GM18519 (cell line): ENCODE measurements at regions not wholly inside any gene's neighbourhood (a gene's known extent, or its start where the extent isn't known, plus 50 kb on each side); places are given as distances from the start of the nearest gene placed in this dataset.
A peak's percentile ranks its signal among the peaks of the same experiment; 100 is the strongest.

ENCODE experiments used
- ATAC-seq: cut with Tn5 transposase; IDR thresholded peaks from one replicate; pipeline ENCODE4 v1.9.1; 2021; ENCODE audit warnings: mild to moderate bottlenecking, moderate library complexity; ENCODE audit not compliant: unreplicated experiment, low FRiP score

GRCh38 chr12:24127919-24128721, 178.7 kb upstream of the SOX5 start:
- ATAC-seq: peak; percentile 90

GRCh38 chr12:24125280-24125679, 175.8 kb upstream of the SOX5 start:
- ATAC-seq: no peak

GRCh38 chr12:24121911-24122310, 172.4 kb upstream of the SOX5 start:
- no peak for ATAC-seq

GRCh38 chr12:24118668-24119067, 169.2 kb upstream of the SOX5 start:
- no peak for ATAC-seq

GRCh38 chr12:24116548-24116947, 167.1 kb upstream of the SOX5 start:
- ATAC-seq: no peak

GRCh38 chr12:24113701-24114100, 164.2 kb upstream of the SOX5 start:
- ATAC-seq: no peak

GRCh38 chr12:24111616-24112015, 162.1 kb upstream of the SOX5 start:
- no peak for ATAC-seq

GRCh38 chr12:24111086-24111485, 161.6 kb upstream of the SOX5 start:
- no peak for ATAC-seq

- peak; percentile 97 for ATAC-seq
Measured at GRCh38 chr12:24109381-24110039, 160.0 kb upstream of the SOX5 start.

- ATAC-seq: no peak
Measured at GRCh38 chr12:24102676-24103075, 153.2 kb upstream of the SOX5 start.

GRCh38 chr12:24099576-24099975, 150.1 kb upstream of the SOX5 start:
- ATAC-seq: no peak

- no peak for ATAC-seq
Measured at GRCh38 chr12:24095245-24095644, 145.8 kb upstream of the SOX5 start.

GRCh38 chr12:24089510-24089890, 140.0 kb upstream of the SOX5 start:
- ATAC-seq: no peak

GRCh38 chr12:24088751-24089509, 139.5 kb upstream of the SOX5 start:
- ATAC-seq: no peak

GRCh38 chr12:24087294-24087693, 137.8 kb upstream of the SOX5 start:
- ATAC-seq: no peak

- ATAC-seq: no peak
Measured at GRCh38 chr12:24084800-24085199, 135.3 kb upstream of the SOX5 start.

- no peak for ATAC-seq
Measured at GRCh38 chr12:24083838-24084237, 134.4 kb upstream of the SOX5 start.

- ATAC-seq: no peak
Measured at GRCh38 chr12:24081606-24082005, 132.1 kb upstream of the SOX5 start.

- ATAC-seq: no peak
Measured at GRCh38 chr12:24081092-24081529, 131.6 kb upstream of the SOX5 start.

GRCh38 chr12:24080465-24080864, 131.0 kb upstream of the SOX5 start:
- ATAC-seq: no peak

GRCh38 chr12:24079083-24079482, 129.6 kb upstream of the SOX5 start:
- no peak for ATAC-seq
